ENCODE measurements at regions not wholly inside any gene's neighbourhood (a gene's known extent, or its start where the extent isn't known, plus 50 kb on each side); places are given as distances from the start of the nearest gene placed in this dataset.

DNA sequence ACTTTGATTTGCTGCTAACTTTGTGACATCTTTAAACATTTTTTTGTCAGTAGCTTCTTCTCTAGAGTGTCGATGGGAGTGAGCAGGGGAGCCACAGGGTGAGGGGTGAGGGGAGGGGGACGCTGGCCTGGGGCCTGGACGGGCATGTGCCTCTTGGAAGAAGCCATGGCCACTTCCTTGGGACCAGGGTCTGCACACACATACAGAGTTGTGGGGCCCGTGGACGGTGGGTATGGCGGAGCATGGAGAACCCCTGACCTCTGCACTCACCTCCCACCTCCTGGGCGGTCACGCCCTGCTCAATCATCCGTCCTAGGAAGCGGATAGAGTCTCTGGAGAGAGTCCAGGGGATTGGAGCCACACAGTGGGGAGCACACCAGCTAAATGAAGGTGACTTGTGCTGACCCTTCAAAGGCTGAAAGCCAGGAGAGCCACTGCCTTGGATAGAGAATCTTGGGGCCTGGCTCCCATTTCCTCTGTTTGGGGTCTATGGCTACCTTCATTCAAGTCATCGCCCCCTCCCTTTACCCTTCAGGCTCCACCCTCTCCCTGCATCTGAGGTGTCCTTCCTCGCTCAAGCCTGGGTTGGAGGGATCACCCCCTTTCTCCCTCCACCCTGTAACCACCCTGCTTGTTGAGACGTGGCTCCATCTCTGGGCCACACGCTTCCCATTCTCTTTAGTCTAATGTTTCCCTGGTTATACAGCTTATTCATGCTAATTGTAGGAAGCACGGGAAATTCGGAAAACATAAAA is 63.9 kb upstream of the HAAO start:
- in situ Hi-C loops (cut with MboI; ENCODE audit: low pct_unique_long_range_greater_than_20kb, low sequenced_read_pairs, unreplicated experiment): no loop called here
- TF ChIP-seq, protein P1, sequence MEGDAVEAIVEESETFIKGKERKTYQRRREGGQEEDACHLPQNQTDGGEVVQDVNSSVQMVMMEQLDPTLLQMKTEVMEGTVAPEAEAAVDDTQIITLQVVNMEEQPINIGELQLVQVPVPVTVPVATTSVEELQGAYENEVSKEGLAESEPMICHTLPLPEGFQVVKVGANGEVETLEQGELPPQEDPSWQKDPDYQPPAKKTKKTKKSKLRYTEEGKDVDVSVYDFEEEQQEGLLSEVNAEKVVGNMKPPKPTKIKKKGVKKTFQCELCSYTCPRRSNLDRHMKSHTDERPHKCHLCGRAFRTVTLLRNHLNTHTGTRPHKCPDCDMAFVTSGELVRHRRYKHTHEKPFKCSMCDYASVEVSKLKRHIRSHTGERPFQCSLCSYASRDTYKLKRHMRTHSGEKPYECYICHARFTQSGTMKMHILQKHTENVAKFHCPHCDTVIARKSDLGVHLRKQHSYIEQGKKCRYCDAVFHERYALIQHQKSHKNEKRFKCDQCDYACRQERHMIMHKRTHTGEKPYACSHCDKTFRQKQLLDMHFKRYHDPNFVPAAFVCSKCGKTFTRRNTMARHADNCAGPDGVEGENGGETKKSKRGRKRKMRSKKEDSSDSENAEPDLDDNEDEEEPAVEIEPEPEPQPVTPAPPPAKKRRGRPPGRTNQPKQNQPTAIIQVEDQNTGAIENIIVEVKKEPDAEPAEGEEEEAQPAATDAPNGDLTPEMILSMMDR (IDR thresholded peaks at IDR 0.05; ENCODE audit: extremely low read depth, insufficient read depth, missing control alignments): no peak
- DNase-seq (ENCODE audit: low spot score): no peak

DNA sequence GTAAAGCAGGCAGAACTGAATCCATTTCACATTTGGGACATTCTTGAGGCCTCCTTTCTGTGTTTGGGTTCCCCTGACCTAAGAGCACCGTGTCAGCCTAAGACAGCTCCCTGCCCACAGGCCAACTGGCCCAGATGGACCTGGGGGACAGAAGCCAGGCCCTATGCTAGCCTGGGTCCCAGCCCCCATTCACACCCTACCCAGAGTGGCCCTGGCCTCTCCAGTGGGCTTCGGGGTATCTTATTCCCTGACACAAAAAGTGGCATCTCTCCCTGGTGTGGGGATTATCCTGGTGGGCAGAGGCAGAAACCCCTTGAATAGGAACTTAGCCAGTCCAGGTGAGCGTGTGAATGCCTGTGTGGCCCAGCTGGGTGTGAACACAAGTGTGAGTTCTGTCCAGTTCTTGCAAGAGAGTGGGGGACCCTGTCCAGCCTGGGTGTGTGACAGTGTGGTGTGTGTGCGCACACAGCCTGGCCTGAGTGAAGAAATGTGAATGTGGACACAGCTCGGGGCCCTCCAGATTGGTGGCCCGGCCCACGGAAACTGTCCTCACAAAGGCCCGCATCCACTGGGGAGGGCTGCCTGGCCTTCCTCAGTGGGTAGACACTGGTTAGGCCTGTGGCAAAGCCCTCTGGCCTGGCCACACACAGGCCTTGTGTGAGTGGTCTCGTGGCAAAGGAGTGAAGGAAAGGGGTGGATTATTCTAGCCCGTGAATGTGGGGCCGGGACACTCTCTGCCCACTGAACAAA is 63.0 kb upstream of the HAAO start:
- DNase-seq (ENCODE audit: low spot score): no peak
- in situ Hi-C loops (cut with MboI; ENCODE audit: low pct_unique_long_range_greater_than_20kb, low sequenced_read_pairs, unreplicated experiment): no loop called here
- TF ChIP-seq, protein P1 (IDR thresholded peaks at IDR 0.05; ENCODE audit: extremely low read depth, insufficient read depth, missing control alignments): no peak

DNA sequence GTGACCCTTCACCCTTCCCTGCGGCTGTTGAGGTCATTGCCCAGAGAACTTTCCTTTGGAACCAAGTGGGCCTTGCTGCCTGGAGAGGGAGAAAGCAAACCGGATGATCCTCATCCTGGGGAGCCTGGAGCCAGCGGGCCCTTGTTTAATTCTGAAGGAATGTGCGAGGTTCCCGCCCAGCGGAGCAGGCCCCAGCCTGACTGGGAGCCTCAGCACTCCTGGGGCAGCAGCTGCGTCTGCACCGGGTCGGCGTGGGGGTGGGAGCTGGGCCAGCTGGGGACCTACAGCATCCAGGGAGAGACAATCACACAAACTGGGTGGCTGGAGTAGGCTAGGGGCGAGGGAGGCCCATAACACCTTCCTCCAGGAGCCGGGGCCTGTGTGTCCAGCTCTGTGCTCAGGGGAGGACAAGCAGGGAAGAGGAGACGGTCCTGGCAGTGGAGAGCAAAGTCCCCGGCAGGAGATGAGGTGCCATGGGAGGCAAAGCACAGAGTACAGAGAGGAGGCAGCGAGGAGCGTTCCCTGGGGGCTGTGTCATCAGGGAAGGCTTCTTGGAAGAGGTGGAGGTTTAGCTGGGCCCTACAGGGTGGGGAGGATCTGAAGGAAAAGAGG is 61.9 kb upstream of the HAAO start:
- TF ChIP-seq, protein P1 (IDR thresholded peaks at IDR 0.05; ENCODE audit: extremely low read depth, insufficient read depth, missing control alignments): no peak
- no peak for DNase-seq (ENCODE audit: low spot score)
- in situ Hi-C loops (cut with MboI; ENCODE audit: low pct_unique_long_range_greater_than_20kb, low sequenced_read_pairs, unreplicated experiment): no loop called here

DNA sequence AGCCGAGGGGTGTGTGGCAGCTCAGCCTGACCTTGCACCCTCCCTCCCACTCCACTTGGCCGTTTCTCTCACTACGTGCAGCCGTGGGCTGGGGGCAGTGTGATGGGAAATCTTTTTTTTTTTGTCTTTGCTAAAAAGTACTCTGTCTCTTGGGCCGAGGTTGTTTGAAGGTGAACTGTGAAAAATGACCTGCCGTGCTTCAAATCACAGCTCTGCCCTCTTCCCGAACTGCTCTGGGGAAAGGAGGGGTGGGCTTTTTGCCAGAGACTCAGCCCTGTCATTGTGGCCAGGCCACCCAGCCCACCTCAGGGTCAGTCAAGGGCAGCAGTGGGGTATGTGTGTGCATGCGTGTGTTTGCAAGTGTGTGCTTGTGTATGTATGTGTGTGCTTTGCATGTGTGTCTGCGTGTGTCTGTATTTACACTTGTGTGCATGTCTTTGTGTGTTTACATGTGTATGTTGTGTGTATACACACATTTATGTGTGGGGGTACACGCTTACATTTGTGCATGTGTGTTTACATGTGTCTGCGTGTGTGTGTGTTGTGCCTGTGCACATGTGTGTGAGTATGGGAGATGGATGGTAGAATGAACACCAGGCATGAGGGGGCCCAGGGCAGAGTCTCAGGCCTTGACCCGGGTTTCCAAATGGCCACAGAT is 61.3 kb upstream of the HAAO start:
- no peak for DNase-seq (ENCODE audit: low spot score)
- TF ChIP-seq, protein P1 (IDR thresholded peaks at IDR 0.05; ENCODE audit: extremely low read depth, insufficient read depth, missing control alignments): no peak
- in situ Hi-C loops (cut with MboI; ENCODE audit: low pct_unique_long_range_greater_than_20kb, low sequenced_read_pairs, unreplicated experiment): no loop called here

DNA sequence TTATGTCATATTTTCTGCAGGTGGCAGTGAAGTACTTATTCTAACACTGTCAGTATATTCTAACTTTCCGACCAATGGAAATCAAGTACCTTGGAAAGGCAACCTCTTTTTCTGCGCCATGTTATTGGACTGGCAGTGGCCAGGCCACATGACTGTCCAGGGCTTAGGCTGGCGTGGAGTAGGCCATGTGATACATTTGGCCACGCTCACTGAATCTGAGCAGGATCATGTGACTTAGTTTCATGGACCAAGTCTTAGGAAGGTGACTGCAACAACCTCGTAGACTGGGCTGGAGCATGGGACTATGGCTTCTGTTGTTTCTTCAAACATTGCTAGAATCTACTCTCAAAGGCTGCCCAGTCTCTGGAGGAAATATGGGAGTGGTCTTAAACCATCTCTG is 60.4 kb upstream of the HAAO start:
- TF ChIP-seq, protein P1 (IDR thresholded peaks at IDR 0.05; ENCODE audit: extremely low read depth, insufficient read depth, missing control alignments): no peak
- no peak for DNase-seq (ENCODE audit: low spot score)
- in situ Hi-C loops (cut with MboI; ENCODE audit: low pct_unique_long_range_greater_than_20kb, low sequenced_read_pairs, unreplicated experiment): no loop called here

DNA sequence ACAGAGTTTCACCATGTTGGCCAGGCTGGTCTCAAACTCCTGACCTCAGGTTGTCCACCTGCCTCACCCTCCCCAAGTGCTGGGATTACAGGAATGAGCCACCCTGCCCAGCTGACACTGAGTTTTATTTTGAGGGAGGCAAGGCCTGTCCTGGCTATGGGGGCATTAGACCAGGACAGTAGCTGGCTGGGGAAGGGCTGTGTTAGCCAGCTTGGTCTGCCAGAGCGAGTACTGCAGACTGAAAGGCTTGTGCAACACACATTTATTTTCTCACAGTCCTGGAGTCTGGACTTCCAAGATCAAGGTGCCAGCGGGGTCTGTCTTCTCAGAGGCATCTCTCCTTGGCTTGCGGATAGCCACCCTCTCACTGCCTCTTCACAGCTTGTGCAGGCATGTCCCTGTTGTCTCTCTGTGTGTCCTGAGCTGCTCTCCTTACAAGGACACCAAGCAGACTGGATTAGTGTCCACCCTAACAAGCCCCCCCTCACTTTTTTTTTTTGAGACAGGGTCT is 59.4 kb upstream of the HAAO start:
- TF ChIP-seq, protein P1 (IDR thresholded peaks at IDR 0.05; ENCODE audit: extremely low read depth, insufficient read depth, missing control alignments): no peak
- no peak for DNase-seq (ENCODE audit: low spot score)
- in situ Hi-C loops (cut with MboI; ENCODE audit: low pct_unique_long_range_greater_than_20kb, low sequenced_read_pairs, unreplicated experiment): no loop called here
